ENCODE measurements at regions not wholly inside any gene's neighbourhood (a gene's known extent, or its start where the extent isn't known, plus 50 kb on each side); places are given as distances from the start of the nearest gene placed in this dataset.
A peak's percentile ranks its signal among the peaks of the same experiment; 100 is the strongest.

- Histone ChIP-seq H3K4me1 (peaks cover 0 to 6% (median 0%) of the 10 kb centered on the region in 4 donors), H3K27me3 (no peaks in the 10 kb centered on the region), H3K9me3 (no peaks in the 10 kb centered on the region), H3K4me3 (no peak overlapping the region), H3K36me3 (no peaks in the 10 kb centered on the region), H3K27ac (no peak overlapping the region)
- WGBS, 2 donors (ENCODE audit: low coverage in 1 of 2): 42 to 62% methylated on average over 2 of the region's 2 CpGs
- in situ Hi-C loops (cut with MboI; ENCODE audit: low pct_ligation_motif_present in 1 of 4, low pct_unique_long_range_greater_than_20kb in 1 of 4, low sequenced_read_pairs in 3 of 4): loop anchor here in 2 of 4 donors (25.0 kb wide), 2 partner anchors 407 to 432 kb away; no protein-coding TSS in a partner anchor
- DNase-seq: no peak
- TF ChIP-seq, protein P1, sequence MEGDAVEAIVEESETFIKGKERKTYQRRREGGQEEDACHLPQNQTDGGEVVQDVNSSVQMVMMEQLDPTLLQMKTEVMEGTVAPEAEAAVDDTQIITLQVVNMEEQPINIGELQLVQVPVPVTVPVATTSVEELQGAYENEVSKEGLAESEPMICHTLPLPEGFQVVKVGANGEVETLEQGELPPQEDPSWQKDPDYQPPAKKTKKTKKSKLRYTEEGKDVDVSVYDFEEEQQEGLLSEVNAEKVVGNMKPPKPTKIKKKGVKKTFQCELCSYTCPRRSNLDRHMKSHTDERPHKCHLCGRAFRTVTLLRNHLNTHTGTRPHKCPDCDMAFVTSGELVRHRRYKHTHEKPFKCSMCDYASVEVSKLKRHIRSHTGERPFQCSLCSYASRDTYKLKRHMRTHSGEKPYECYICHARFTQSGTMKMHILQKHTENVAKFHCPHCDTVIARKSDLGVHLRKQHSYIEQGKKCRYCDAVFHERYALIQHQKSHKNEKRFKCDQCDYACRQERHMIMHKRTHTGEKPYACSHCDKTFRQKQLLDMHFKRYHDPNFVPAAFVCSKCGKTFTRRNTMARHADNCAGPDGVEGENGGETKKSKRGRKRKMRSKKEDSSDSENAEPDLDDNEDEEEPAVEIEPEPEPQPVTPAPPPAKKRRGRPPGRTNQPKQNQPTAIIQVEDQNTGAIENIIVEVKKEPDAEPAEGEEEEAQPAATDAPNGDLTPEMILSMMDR (IDR thresholded peaks at IDR 0.05): no peak
- TF ChIP-seq POLR2A (IDR thresholded peaks at IDR 0.05): no peak
- no peak for TF ChIP-seq EP300 (IDR thresholded peaks at IDR 0.05; ENCODE audit: low read depth)
- TF ChIP-seq POLR2AphosphoS5 (IDR thresholded peaks at IDR 0.05): no peak
- intact Hi-C loops (cut with DNase I; ENCODE audit: low total_unique reads): no loop called here
Measured at GRCh38 chr6:159118924-159119323, 50.3 kb upstream of the FNDC1 start.

DNA sequence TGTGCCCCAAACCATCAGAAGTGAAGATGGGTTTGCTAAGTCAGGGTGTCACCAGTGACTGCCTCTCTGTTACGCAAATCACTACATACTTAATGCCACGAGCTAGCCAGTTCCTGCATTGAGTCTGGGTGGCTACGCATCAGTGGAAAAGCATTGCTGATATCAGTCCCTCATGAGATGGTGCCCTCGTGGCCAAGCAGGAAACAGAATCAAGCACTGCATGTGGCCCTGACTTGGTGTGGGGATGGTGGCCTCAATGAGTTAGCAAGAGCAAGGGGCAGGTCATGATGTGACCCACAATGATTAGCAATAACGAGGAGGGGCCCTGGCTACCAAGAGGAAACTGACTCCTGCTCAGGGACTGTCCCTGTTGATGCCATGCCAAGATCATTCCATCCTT is 51.6 kb upstream of the FNDC1 start:
- no peak for DNase-seq
- Histone ChIP-seq H3K9me3 (no peaks in the 10 kb centered on the region), H3K4me1 (peaks cover 0 to 6% (median 0%) of the 10 kb centered on the region in 4 donors), H3K27ac (peak overlapping the region; percentile 42 to 61 (median 50)), H3K27me3 (no peaks in the 10 kb centered on the region), H3K4me3 (no peak overlapping the region), H3K36me3 (no peaks in the 10 kb centered on the region)
- in situ Hi-C loops (cut with MboI; ENCODE audit: low pct_ligation_motif_present in 1 of 4, low pct_unique_long_range_greater_than_20kb in 1 of 4, low sequenced_read_pairs in 3 of 4) (loop anchor here in 2 of 4 donors (25.0 kb wide), 2 partner anchors 405 to 430 kb away; no protein-coding TSS in a partner anchor), intact Hi-C loops (cut with DNase I; ENCODE audit: low total_unique reads) (no loop called here)
- TF ChIP-seq EP300 (IDR thresholded peaks at IDR 0.05; ENCODE audit: low read depth) (no peak), POLR2AphosphoS5 (IDR thresholded peaks at IDR 0.05) (no peak), POLR2A (IDR thresholded peaks at IDR 0.05) (no peak)
- TF ChIP-seq, protein P1 (IDR thresholded peaks at IDR 0.05): no peak
- 67 to 74% methylated on average over 1 to 5 of the region's 5 CpGs for WGBS, 2 donors (ENCODE audit: low coverage in 1 of 2)

- Histone ChIP-seq H3K4me1 (peaks cover 0 to 6% (median 0%) of the 10 kb centered on the region in 4 donors), H3K4me3 (no peak overlapping the region), H3K9me3 (no peaks in the 10 kb centered on the region), H3K36me3 (no peaks in the 10 kb centered on the region), H3K27me3 (no peaks in the 10 kb centered on the region), H3K27ac (peak overlapping the region; percentile 42 to 61 (median 50))
- WGBS, 2 donors (ENCODE audit: low coverage in 1 of 2): 43 to 70% methylated on average over 2 to 3 of the region's 3 CpGs
- intact Hi-C loops (cut with DNase I; ENCODE audit: low total_unique reads): no loop called here
- DNase-seq: no peak
- in situ Hi-C loops (cut with MboI; ENCODE audit: low pct_ligation_motif_present in 1 of 4, low pct_unique_long_range_greater_than_20kb in 1 of 4, low sequenced_read_pairs in 3 of 4): loop anchor here in 2 of 4 donors (25.0 kb wide), 2 partner anchors 405 to 430 kb away; no protein-coding TSS in a partner anchor
- peak in 1 of 3 donors; percentile 26 for TF ChIP-seq POLR2AphosphoS5 (IDR thresholded peaks at IDR 0.05)
- TF ChIP-seq EP300 (IDR thresholded peaks at IDR 0.05; ENCODE audit: low read depth): no peak
Measured at GRCh38 chr6:159117046-159117445, 52.2 kb upstream of the FNDC1 start.

DNA sequence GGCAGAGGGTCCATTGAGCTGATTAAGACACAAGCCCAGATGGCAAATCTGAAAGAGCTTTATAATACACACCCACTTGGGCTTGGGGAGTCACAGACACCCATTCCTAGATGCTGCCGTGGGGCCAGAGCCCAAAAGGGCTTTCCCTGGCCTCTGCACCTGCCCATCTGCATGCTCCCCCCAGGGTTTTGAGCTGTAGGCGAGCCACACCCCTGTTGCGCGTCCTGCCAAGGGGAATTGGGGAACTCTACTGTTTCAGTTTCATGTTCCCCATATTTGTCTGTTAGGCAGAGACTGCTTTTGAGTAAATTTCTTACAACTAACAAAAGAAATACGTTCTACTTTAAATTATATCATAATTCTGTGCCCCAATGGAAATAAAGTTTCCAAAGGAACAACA is 52.9 kb upstream of the FNDC1 start:
- 77 to 86% methylated on average over 3 to 5 of the region's 5 CpGs for WGBS, 2 donors (ENCODE audit: low coverage in 1 of 2)
- H3K27me3 ChIP-seq: no peaks in the 10 kb centered on the region
- peak overlapping the region in 3 of 4 donors; percentile 23 to 61 (median 50) for H3K27ac ChIP-seq
- DNase-seq: peak; percentile 36
- TF ChIP-seq EP300 (IDR thresholded peaks at IDR 0.05; ENCODE audit: low read depth) (no peak), POLR2A (IDR thresholded peaks at IDR 0.05) (no peak), POLR2AphosphoS5 (IDR thresholded peaks at IDR 0.05) (no peak)
- TF ChIP-seq, protein P1 (IDR thresholded peaks at IDR 0.05): no peak
- in situ Hi-C loops (cut with MboI; ENCODE audit: low pct_ligation_motif_present in 1 of 4, low pct_unique_long_range_greater_than_20kb in 1 of 4, low sequenced_read_pairs in 3 of 4): loop anchor here in 2 of 4 donors (25.0 kb wide), 2 partner anchors 404 to 429 kb away; no protein-coding TSS in a partner anchor
- H3K4me3 ChIP-seq: no peak overlapping the region
- intact Hi-C loops (cut with DNase I; ENCODE audit: low total_unique reads): no loop called here
- H3K9me3 ChIP-seq: no peaks in the 10 kb centered on the region
- no peaks in the 10 kb centered on the region for H3K36me3 ChIP-seq
- peaks cover 0 to 6% (median 0%) of the 10 kb centered on the region in 4 donors for H3K4me1 ChIP-seq
